SK-N-SH (cell line): ENCODE measurements at regions not wholly inside any gene's neighbourhood (a gene's known extent, or its start where the extent isn't known, plus 50 kb on each side); places are given as distances from the start of the nearest gene placed in this dataset.
A peak's percentile ranks its signal among the peaks of the same experiment; 100 is the strongest.

Experiments used
- CTCF ChIA-PET: fragments of 300-600, 350-600 bp; formaldehyde crosslinking; extraction: SDS; loops from one replicate; lab custom pipeline; 2021; lab: Yijun Ruan, JAX
- POLR2A ChIA-PET: fragments of 350-600 bp; sonication (Branson Sonifier 250); formaldehyde crosslinking; extraction: SDS; loops from one replicate; lab custom pipeline; 2020; ENCODE audit warnings: antibody characterized with exemption, inconsistent platforms; lab: Yijun Ruan, JAX
- DNase-seq: peaks from one replicate; pipeline ENCODE4 v3.0.0; 2012
- H2AFZ ChIP-seq: fragments of 200-600 bp; sonication (generic); 2 replicates; pipeline ENCODE4 v1.8.1; 2016; ENCODE audit warnings: antibody characterized with exemption, mild to moderate bottlenecking, low read depth
- H3F3A ChIP-seq: fragments of 200-600 bp; sonication (generic); replicated peaks from 2 replicates; pipeline ENCODE3; 2016; ENCODE audit warnings: antibody characterized with exemption, mild to moderate bottlenecking; ENCODE audit not compliant: insufficient read depth
- H3K27ac ChIP-seq, 2 experiments: fragments of 200-500 bp in 1 of 2; fragments of 200-600 bp in 1 of 2; sonication (Bioruptor generic) in 1 of 2; sonication (generic), shearing (Covaris generic) in 1 of 2; 2 replicates each; pipeline versions ENCODE4 v1.5.1 to v1.6.1; 2014 to 2016; ENCODE audit warnings: low read depth in 2 of 2, inconsistent platforms in 1 of 2, low read length in 1 of 2, mild to moderate bottlenecking in 1 of 2, mixed read lengths in 1 of 2
- H3K27me3 ChIP-seq: fragments of 200-600 bp; sonication (generic), shearing (Covaris generic); 2 replicates; pipeline ENCODE4 v1.6.1; 2016; ENCODE audit warnings: mixed run types; ENCODE audit not compliant: insufficient read depth
- H3K36me3 ChIP-seq, 2 experiments: fragments of 200-500 bp in 1 of 2; fragments of 200-600 bp in 1 of 2; sonication (Bioruptor generic) in 1 of 2; sonication (generic) in 1 of 2; replicated peaks in 1 of 2; 2 replicates each; pipeline versions ENCODE3 to v1.5.1; 2014 to 2016; ENCODE audit warnings: low read length in 1 of 2, mild to moderate bottlenecking in 1 of 2; ENCODE audit not compliant: insufficient read depth in 2 of 2, control insufficient read depth in 1 of 2
- H3K4me1 ChIP-seq, 2 experiments: fragments of 200-500 bp in 1 of 2; fragments of 200-600 bp in 1 of 2; sonication (Bioruptor generic) in 1 of 2; sonication (generic), shearing (Covaris generic) in 1 of 2; 2 replicates each; pipeline versions ENCODE4 v1.5.1 to v1.6.1; 2014 to 2016; ENCODE audit warnings: low read depth in 1 of 2, low read length in 1 of 2, mixed run types in 1 of 2; ENCODE audit not compliant: insufficient read depth in 2 of 2, control insufficient read depth in 1 of 2
- H3K4me2 ChIP-seq: fragments of 200-600 bp; sonication (generic), shearing (Covaris generic); 2 replicates; pipeline ENCODE4 v1.6.1; 2017; ENCODE audit warnings: mixed run types
- H3K4me3 ChIP-seq, 2 experiments: fragments of 200-500 bp in 1 of 2; fragments of 200-600 bp in 1 of 2; sonication (Bioruptor generic) in 1 of 2; sonication (generic), shearing (Covaris generic) in 1 of 2; 2 replicates each; pipeline versions ENCODE4 v1.5.1 to v1.8.1; 2014 to 2016; ENCODE audit warnings: low read depth in 2 of 2, inconsistent platforms in 1 of 2, low read length in 1 of 2, mild to moderate bottlenecking in 1 of 2, mixed read lengths in 1 of 2, moderate library complexity in 1 of 2
- H3K79me2 ChIP-seq: fragments of 200-600 bp; sonication (generic); 2 replicates; pipeline ENCODE4 v1.8.1; 2017; ENCODE audit warnings: mild to moderate bottlenecking; ENCODE audit not compliant: insufficient read depth
- H3K9ac ChIP-seq: fragments of 200-600 bp; sonication (generic); 2 replicates; pipeline ENCODE4 v1.6.1; 2017; ENCODE audit warnings: mixed run types
- H3K9me2 ChIP-seq: fragments of 200-600 bp; sonication (generic); 2 replicates; pipeline ENCODE4 v1.6.1; 2017; ENCODE audit warnings: mixed run types
- H3K9me3 ChIP-seq: fragments of 200-600 bp; sonication (generic); 2 replicates; pipeline ENCODE4 v1.6.1; 2017; ENCODE audit warnings: mixed run types, mild to moderate bottlenecking, moderate library complexity
- H4K20me1 ChIP-seq: fragments of 200-600 bp; sonication (generic); 2 replicates; pipeline ENCODE4 v1.6.1; 2017; ENCODE audit warnings: mild to moderate bottlenecking, mixed run types; ENCODE audit not compliant: insufficient read depth
- EP300 ChIP-seq, 2 experiments: IDR thresholded peaks; 2 replicates each; pipeline versions ENCODE4 v1.4.0 to v1.6.1; 2012; ENCODE audit warnings: borderline replicate concordance in 1 of 2, low read depth in 1 of 2, low read length in 1 of 2
- EZH2phosphoT487 ChIP-seq: fragments of 200-600 bp; sonication (generic); IDR thresholded peaks from 2 replicates; pipeline ENCODE4 v1.6.1; 2017; ENCODE audit warnings: low read depth, mixed run types, mild to moderate bottlenecking, antibody characterized with exemption, moderate library complexity, borderline replicate concordance
- FOXM1 ChIP-seq: IDR thresholded peaks from 2 replicates; pipeline ENCODE4 v1.4.0; 2012; ENCODE audit warnings: low read depth, mild to moderate bottlenecking
- GABPA ChIP-seq: IDR thresholded peaks from 2 replicates; pipeline ENCODE4 v1.4.0; 2012; ENCODE audit warnings: low read depth, mild to moderate bottlenecking
- MAX ChIP-seq: IDR thresholded peaks from 2 replicates; pipeline ENCODE4 v1.4.0; 2012; ENCODE audit warnings: low read depth
- MEF2A ChIP-seq: IDR thresholded peaks from 2 replicates; pipeline ENCODE4 v1.4.0; 2012; ENCODE audit warnings: low read depth, borderline replicate concordance
- MXI1 ChIP-seq: IDR thresholded peaks from 2 replicates; pipeline ENCODE4 v1.6.1; 2012; ENCODE audit warnings: mild to moderate bottlenecking, low read depth, low read length, improper control_type of control experiment
- NRF1 ChIP-seq: IDR thresholded peaks from 2 replicates; pipeline ENCODE4 v1.6.1; 2012; ENCODE audit warnings: low read depth, mild to moderate bottlenecking, low read length
- POLR2AphosphoS5 ChIP-seq: IDR thresholded peaks from 2 replicates; pipeline ENCODE4 v1.6.1; 2012; ENCODE audit warnings: low read depth, low read length
- RAD21 ChIP-seq: IDR thresholded peaks from 2 replicates; pipeline ENCODE4 v1.6.1; 2012; ENCODE audit warnings: mild to moderate bottlenecking, low read length
- RCOR1 ChIP-seq: fragments of 150-350 bp; IDR thresholded peaks from 2 replicates; pipeline ENCODE4 v1.6.1; 2017; ENCODE audit warnings: antibody characterized with exemption, low read length
- SMC3 ChIP-seq: IDR thresholded peaks from 2 replicates; pipeline ENCODE4 v1.6.1; 2012; ENCODE audit warnings: low read depth, low read length, improper control_type of control experiment
- WGBS: methylation state at CpG from one replicate; pipeline ENCODE4 v1.1.6; 2017; ENCODE audit warnings: low lambda C conversion rate; 5-methylcytosine and 5-hydroxymethylcytosine counted together

GRCh38 chr11:119785131-119785530 is 56.1 kb upstream of the NECTIN1 start:
- whole genome bisulfite sequencing, result 37% methylated on average over 2 of the region's 2 CpGs
- Histone ChIP-seq H3K9me2 (no peaks in the 10 kb centered on the region), H2AFZ (no peak overlapping the region), H3K36me3 (no peaks in the 10 kb centered on the region), H3K4me3 (no peak overlapping the region), H3K9me3 (no peaks in the 10 kb centered on the region), H3K4me1 (peaks cover 0 to 59% of the 10 kb centered on the region in 2 experiments; a peak in 2 of 4 replicates), H3F3A (no peaks in the 10 kb centered on the region)
- POLR2A ChIA-PET, result no interaction called here
- TF ChIP-seq NRF1 (no peak), MAX (no peak)
- TF ChIP-seq, all 33 proteins: peak for 0
- Histone ChIP-seq H3K27me3 (no peaks in the 10 kb centered on the region; the same call in 1 of the 2 replicates), H3K79me2 (no peaks in the 10 kb centered on the region), H3K4me2 (no peak overlapping the region), H3K27ac (no peak overlapping the region), H3K9ac (no peak overlapping the region), H4K20me1 (no peaks in the 10 kb centered on the region)
- CTCF ChIA-PET, result no interaction called here
- DNase-seq, result no peak

GRCh38 chr11:119784421-119784820 is 55.4 kb upstream of the NECTIN1 start:
- CTCF ChIA-PET, result no interaction called here
- H4K20me1 ChIP-seq, result no peaks in the 10 kb centered on the region
- H3K79me2 ChIP-seq, result no peaks in the 10 kb centered on the region
- H3K9me3 ChIP-seq, result no peaks in the 10 kb centered on the region
- no peak for DNase-seq
- no peak overlapping the region for H3K9ac ChIP-seq
- H3K9me2 ChIP-seq, result no peaks in the 10 kb centered on the region
- no peaks in the 10 kb centered on the region for H3K36me3 ChIP-seq
- H3K4me2 ChIP-seq, result no peak overlapping the region
- no peaks in the 10 kb centered on the region; the same call in none of the 2 replicates for H3K27me3 ChIP-seq
- H3K27ac ChIP-seq, result no peak overlapping the region
- no peaks in the 10 kb centered on the region for H3F3A ChIP-seq
- H3K4me3 ChIP-seq, result no peak overlapping the region
- TF ChIP-seq RCOR1, result no peak
- no peak for TF ChIP-seq MEF2A
- no peak for TF ChIP-seq GABPA
- no peak for TF ChIP-seq EP300 (IDR thresholded peaks at IDR 0.05; ENCODE audit: borderline replicate concordance in 1 of 2, low read depth in 1 of 2, low read length in 1 of 2)
- TF ChIP-seq, all 33 proteins: peak for 0
- H2AFZ ChIP-seq, result no peak overlapping the region
- H3K4me1 ChIP-seq, result peaks cover 0 to 59% of the 10 kb centered on the region in 2 experiments; a peak in 2 of 4 replicates
- 64% methylated on average over 6 of the region's 6 CpGs for WGBS
- POLR2A ChIA-PET, result no interaction called here

- Histone ChIP-seq H2AFZ (no peak overlapping the region), H3K27me3 (no peaks in the 10 kb centered on the region; the same call in none of the 2 replicates)
Observed at GRCh38 chr11:119783466-119784400, 54.7 kb upstream of the NECTIN1 start.

More at GRCh38 chr11:119783466-119784400, 54.7 kb upstream of the NECTIN1 start:
- no peaks in the 10 kb centered on the region for H3K36me3 ChIP-seq
- CTCF ChIA-PET, result interaction anchor here (0.8 to 1.3 kb wide), 2 partner anchors 54 to 55 kb away, joined by 3 to 4 read pairs; partner anchors contain the start of gene NECTIN1
- H3K4me3 ChIP-seq, result no peak overlapping the region
- no peaks in the 10 kb centered on the region for H3K79me2 ChIP-seq
- H4K20me1 ChIP-seq, result no peaks in the 10 kb centered on the region
- TF ChIP-seq RAD21 (no peak), MEF2A (no peak), FOXM1 (no peak), EZH2phosphoT487 (no peak), POLR2AphosphoS5 (no peak), SMC3 (no peak), GABPA (no peak), MXI1 (no peak)
- H3K9ac ChIP-seq, result no peak overlapping the region
- POLR2A ChIA-PET, result interaction anchor here (0.9 kb wide), 1 partner anchor 8 kb away, joined by 3 read pairs; no protein-coding TSS in a partner anchor
- H3K4me1 ChIP-seq, result peaks cover 0 to 58% of the 10 kb centered on the region in 2 experiments; a peak in 2 of 4 replicates
- no peaks in the 10 kb centered on the region for H3F3A ChIP-seq
- WGBS, result 60% methylated on average over 4 of the region's 8 CpGs
- no peaks in the 10 kb centered on the region for H3K9me2 ChIP-seq
- DNase-seq, result no peak
- peak overlapping the region in 1 of 2 experiments; percentile 77; a peak in 1 of 4 replicates for H3K27ac ChIP-seq
- no peak overlapping the region for H3K4me2 ChIP-seq
- H3K9me3 ChIP-seq, result no peaks in the 10 kb centered on the region
